ENCODE measurements at regions not wholly inside any gene's neighbourhood (a gene's known extent, or its start where the extent isn't known, plus 50 kb on each side); places are given as distances from the start of the nearest gene placed in this dataset.

- Histone ChIP-seq H3K36me3 (ENCODE audit: control insufficient read depth, low read depth, low read length) (no peaks in the 10 kb centered on the region), H3K4me1 (ENCODE audit: control insufficient read depth, low read depth, low read length) (no peaks in the 10 kb centered on the region), H3K27me3 (ENCODE audit: control insufficient read depth, insufficient read depth, low read length) (no peaks in the 10 kb centered on the region), H3K4me3 (ENCODE audit: low read length) (no peak overlapping the region), H3K27ac (ENCODE audit: low read length) (no peak overlapping the region), H3K9ac (ENCODE audit: low read length) (no peak overlapping the region), H3K9me3 (ENCODE audit: control insufficient read depth, low read depth, low read length) (no peaks in the 10 kb centered on the region)
Measured at GRCh38 chr12:41888285-41888684, 256.4 kb downstream of the GXYLT1 start.

DNA sequence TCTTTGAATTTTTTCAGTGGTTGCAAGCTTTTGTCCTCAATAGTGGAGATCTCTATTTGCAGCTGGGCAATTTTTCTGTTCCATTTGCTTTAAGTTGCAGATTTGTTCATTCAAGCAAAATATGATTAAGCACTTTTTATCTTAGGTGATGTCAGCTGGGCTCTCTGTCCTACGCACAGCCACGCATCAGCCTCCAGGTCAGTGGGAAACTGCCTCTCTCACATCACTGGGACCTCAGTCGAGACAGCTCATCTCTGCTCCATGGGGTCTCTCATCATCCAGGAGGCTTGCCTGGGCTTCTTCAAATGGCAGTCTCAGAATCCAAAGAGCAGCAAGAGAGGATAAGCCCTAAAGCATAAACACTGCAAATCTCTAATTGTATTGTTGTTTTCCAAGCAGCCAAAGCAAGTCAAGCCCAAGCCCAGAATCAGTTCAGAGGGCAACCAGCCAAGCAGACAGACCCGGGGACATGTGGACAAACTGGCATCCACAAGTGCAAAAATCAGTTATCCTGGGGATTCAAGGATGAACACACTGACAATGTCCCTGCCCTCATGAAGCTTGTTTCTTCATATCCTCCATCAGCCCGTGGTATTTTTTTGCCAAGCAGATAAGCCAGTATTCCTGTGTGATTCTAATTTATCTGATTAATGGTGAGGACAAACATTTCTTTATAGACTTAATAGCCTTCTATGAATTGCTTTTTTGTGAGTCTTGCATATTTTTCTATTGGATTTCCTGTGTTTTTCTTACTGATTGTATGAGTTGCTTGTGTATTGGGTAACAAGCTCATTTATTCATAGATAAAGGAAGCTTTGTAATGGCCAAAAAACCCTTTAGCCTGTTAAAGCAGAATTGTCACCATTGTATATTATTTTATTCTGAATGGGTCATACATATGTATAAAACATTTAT is 262.5 kb downstream of the GXYLT1 start:
- H3K27me3 ChIP-seq (ENCODE audit: control insufficient read depth, insufficient read depth, low read length) = no peaks in the 10 kb centered on the region
- H3K4me3 ChIP-seq (ENCODE audit: low read length) = no peak overlapping the region
- H3K9me3 ChIP-seq (ENCODE audit: control insufficient read depth, low read depth, low read length) = no peaks in the 10 kb centered on the region
- H3K4me1 ChIP-seq (ENCODE audit: control insufficient read depth, low read depth, low read length) = no peaks in the 10 kb centered on the region
- no peak overlapping the region for H3K27ac ChIP-seq (ENCODE audit: low read length)
- no peak overlapping the region for H3K9ac ChIP-seq (ENCODE audit: low read length)
- no peaks in the 10 kb centered on the region for H3K36me3 ChIP-seq (ENCODE audit: control insufficient read depth, low read depth, low read length)

GRCh38 chr12:41869432-41869831 is 275.2 kb downstream of the GXYLT1 start:
- Histone ChIP-seq H3K9me3 (ENCODE audit: control insufficient read depth, low read depth, low read length) (no peaks in the 10 kb centered on the region), H3K27me3 (ENCODE audit: control insufficient read depth, insufficient read depth, low read length) (no peaks in the 10 kb centered on the region), H3K9ac (ENCODE audit: low read length) (no peak overlapping the region), H3K4me1 (ENCODE audit: control insufficient read depth, low read depth, low read length) (no peaks in the 10 kb centered on the region), H3K36me3 (ENCODE audit: control insufficient read depth, low read depth, low read length) (no peaks in the 10 kb centered on the region), H3K4me3 (ENCODE audit: low read length) (no peak overlapping the region), H3K27ac (ENCODE audit: low read length) (no peak overlapping the region)

DNA sequence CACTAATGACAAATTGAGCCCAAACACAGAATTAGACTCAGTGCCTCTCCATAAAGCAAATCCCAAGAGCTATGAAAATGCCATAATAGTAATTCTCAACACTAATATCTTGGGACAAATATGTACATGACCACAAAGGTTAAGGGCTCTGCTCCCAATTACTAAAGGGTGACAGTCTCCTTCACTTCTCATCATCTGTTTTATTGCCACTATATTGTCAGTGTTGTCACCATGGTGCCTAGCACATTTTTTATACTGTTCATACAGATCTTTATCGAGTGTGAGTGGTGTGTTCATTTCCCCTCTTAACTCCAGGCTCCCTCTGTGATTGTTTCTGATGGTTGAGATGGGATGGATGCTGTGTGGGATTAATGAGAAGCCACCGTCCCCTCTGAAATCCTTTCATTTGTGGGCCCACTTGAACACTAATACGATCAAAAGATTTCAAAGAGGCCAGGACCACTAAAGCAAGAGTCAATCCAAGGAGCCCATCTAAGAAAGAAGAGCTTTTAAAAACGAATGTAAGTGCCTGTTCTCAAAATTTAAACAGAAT is 277.7 kb downstream of the GXYLT1 start:
- H3K9ac ChIP-seq (ENCODE audit: low read length) = no peak overlapping the region
- no peaks in the 10 kb centered on the region for H3K9me3 ChIP-seq (ENCODE audit: control insufficient read depth, low read depth, low read length)
- H3K36me3 ChIP-seq (ENCODE audit: control insufficient read depth, low read depth, low read length) = no peaks in the 10 kb centered on the region
- no peaks in the 10 kb centered on the region for H3K27me3 ChIP-seq (ENCODE audit: control insufficient read depth, insufficient read depth, low read length)
- H3K27ac ChIP-seq (ENCODE audit: low read length) = no peak overlapping the region
- H3K4me1 ChIP-seq (ENCODE audit: control insufficient read depth, low read depth, low read length) = no peaks in the 10 kb centered on the region
- no peak overlapping the region for H3K4me3 ChIP-seq (ENCODE audit: low read length)

- Histone ChIP-seq H3K4me3 (ENCODE audit: low read length) (no peak overlapping the region), H3K9ac (ENCODE audit: low read length) (no peak overlapping the region), H3K36me3 (ENCODE audit: control insufficient read depth, low read depth, low read length) (no peaks in the 10 kb centered on the region), H3K9me3 (ENCODE audit: control insufficient read depth, low read depth, low read length) (no peaks in the 10 kb centered on the region), H3K27me3 (ENCODE audit: control insufficient read depth, insufficient read depth, low read length) (no peaks in the 10 kb centered on the region), H3K4me1 (ENCODE audit: control insufficient read depth, low read depth, low read length) (no peaks in the 10 kb centered on the region), H3K27ac (ENCODE audit: low read length) (no peak overlapping the region)
Measured at GRCh38 chr12:41856228-41856627, 288.4 kb downstream of the GXYLT1 start.

DNA sequence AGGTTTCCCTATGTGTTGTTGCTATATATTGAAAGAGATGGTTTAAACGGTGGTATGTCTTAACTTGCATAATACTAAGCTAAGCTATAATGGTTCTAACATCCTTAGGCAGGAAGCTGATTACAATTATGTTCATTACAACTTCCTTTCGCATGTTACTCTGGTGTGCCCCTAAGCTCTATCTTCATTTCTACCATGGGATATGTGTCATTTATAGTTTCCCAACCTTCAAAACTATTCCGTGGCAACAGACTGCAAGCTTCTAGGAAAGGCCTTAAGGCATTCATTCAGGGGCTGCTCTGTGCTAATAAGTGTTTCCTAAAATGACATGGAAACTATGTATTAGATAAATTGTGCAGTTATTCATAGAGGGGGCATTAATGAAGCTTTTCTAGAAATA is 294.6 kb downstream of the GXYLT1 start:
- Histone ChIP-seq H3K9me3 (ENCODE audit: control insufficient read depth, low read depth, low read length) (no peaks in the 10 kb centered on the region), H3K36me3 (ENCODE audit: control insufficient read depth, low read depth, low read length) (no peaks in the 10 kb centered on the region), H3K4me3 (ENCODE audit: low read length) (no peak overlapping the region), H3K4me1 (ENCODE audit: control insufficient read depth, low read depth, low read length) (no peaks in the 10 kb centered on the region), H3K9ac (ENCODE audit: low read length) (no peak overlapping the region), H3K27me3 (ENCODE audit: control insufficient read depth, insufficient read depth, low read length) (no peaks in the 10 kb centered on the region), H3K27ac (ENCODE audit: low read length) (no peak overlapping the region)

- Histone ChIP-seq H3K9ac (ENCODE audit: low read length) (no peak overlapping the region), H3K4me1 (ENCODE audit: control insufficient read depth, low read depth, low read length) (no peaks in the 10 kb centered on the region), H3K9me3 (ENCODE audit: control insufficient read depth, low read depth, low read length) (no peaks in the 10 kb centered on the region), H3K27me3 (ENCODE audit: control insufficient read depth, insufficient read depth, low read length) (no peaks in the 10 kb centered on the region), H3K4me3 (ENCODE audit: low read length) (no peak overlapping the region), H3K36me3 (ENCODE audit: control insufficient read depth, low read depth, low read length) (no peaks in the 10 kb centered on the region), H3K27ac (ENCODE audit: low read length) (no peak overlapping the region)
Measured at GRCh38 chr12:41846718-41847117, 298.0 kb downstream of the GXYLT1 start.

DNA sequence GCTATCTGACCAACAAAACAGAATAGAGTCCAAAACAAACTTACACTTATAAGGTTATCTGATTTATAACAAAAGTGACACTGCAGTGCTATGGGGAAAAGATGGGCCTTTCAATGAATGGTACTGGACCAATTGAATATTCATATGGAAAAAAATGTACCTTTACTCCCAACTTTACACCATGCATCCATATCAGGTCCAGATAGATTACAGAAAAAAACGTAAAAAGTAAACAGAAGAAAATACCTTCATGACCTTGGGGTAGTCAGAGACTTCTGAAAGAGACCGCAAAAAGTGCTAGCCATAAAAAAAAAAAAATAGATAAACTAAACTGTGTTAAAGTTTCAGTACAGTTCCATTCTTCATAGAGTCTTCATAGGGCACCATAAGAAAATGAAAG is 308.3 kb downstream of the GXYLT1 start:
- H3K4me3 ChIP-seq (ENCODE audit: low read length) = no peak overlapping the region
- no peaks in the 10 kb centered on the region for H3K9me3 ChIP-seq (ENCODE audit: control insufficient read depth, low read depth, low read length)
- no peak overlapping the region for H3K27ac ChIP-seq (ENCODE audit: low read length)
- H3K9ac ChIP-seq (ENCODE audit: low read length) = no peak overlapping the region
- no peaks in the 10 kb centered on the region for H3K4me1 ChIP-seq (ENCODE audit: control insufficient read depth, low read depth, low read length)
- H3K36me3 ChIP-seq (ENCODE audit: control insufficient read depth, low read depth, low read length) = no peaks in the 10 kb centered on the region
- H3K27me3 ChIP-seq (ENCODE audit: control insufficient read depth, insufficient read depth, low read length) = no peaks in the 10 kb centered on the region

DNA sequence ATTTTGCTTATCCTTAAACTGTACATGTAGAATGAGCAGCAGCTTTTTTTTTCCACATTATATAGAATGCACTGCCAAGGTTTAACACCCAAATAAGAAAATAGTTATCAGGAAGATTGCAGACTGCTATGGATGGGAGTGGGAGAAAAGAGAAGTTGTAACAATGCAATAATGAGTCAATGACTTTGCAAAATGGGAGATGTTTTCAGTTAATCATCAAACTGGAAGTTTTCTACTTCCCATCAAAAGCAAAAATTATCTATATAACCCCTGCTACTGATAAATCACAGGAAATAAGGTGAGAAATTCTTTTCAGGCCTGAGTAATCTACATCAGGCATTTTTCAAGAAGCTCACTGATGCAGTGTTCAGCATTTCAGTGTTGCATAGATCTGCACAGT is 309.1 kb downstream of the GXYLT1 start:
- H3K9ac ChIP-seq (ENCODE audit: low read length) = no peak overlapping the region
- H3K4me1 ChIP-seq (ENCODE audit: control insufficient read depth, low read depth, low read length) = no peaks in the 10 kb centered on the region
- no peaks in the 10 kb centered on the region for H3K27me3 ChIP-seq (ENCODE audit: control insufficient read depth, insufficient read depth, low read length)
- no peaks in the 10 kb centered on the region for H3K36me3 ChIP-seq (ENCODE audit: control insufficient read depth, low read depth, low read length)
- no peaks in the 10 kb centered on the region for H3K9me3 ChIP-seq (ENCODE audit: control insufficient read depth, low read depth, low read length)
- no peak overlapping the region for H3K27ac ChIP-seq (ENCODE audit: low read length)
- H3K4me3 ChIP-seq (ENCODE audit: low read length) = no peak overlapping the region

DNA sequence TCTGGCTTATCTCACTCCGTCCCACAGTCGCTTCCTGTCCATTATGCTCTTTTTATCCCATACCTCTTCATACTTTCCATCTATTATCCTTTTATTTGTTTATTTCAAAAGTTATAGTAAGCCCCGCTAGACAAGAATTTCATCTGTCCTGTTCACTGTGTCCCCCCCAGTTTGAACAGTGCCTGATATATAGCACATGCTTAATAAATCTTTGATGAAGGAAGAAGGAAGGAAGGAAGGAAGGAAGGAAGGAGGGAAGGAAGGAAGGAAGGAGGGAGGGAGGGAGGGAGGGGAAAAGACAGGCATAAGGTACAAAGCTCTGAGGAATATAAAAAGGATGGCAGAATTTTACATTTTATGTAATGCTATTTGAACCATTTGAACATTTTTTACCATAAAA is 324.7 kb downstream of the GXYLT1 start:
- no peaks in the 10 kb centered on the region for H3K27me3 ChIP-seq (ENCODE audit: control insufficient read depth, insufficient read depth, low read length)
- no peaks in the 10 kb centered on the region for H3K36me3 ChIP-seq (ENCODE audit: control insufficient read depth, low read depth, low read length)
- H3K27ac ChIP-seq (ENCODE audit: low read length) = no peak overlapping the region
- no peak overlapping the region for H3K4me3 ChIP-seq (ENCODE audit: low read length)
- no peak overlapping the region for H3K9ac ChIP-seq (ENCODE audit: low read length)
- H3K4me1 ChIP-seq (ENCODE audit: control insufficient read depth, low read depth, low read length) = no peaks in the 10 kb centered on the region
- H3K9me3 ChIP-seq (ENCODE audit: control insufficient read depth, low read depth, low read length) = no peaks in the 10 kb centered on the region

GRCh38 chr12:41804026-41804425 is 340.6 kb downstream of the GXYLT1 start:
- no peak overlapping the region for H3K27ac ChIP-seq (ENCODE audit: low read length)
- no peak overlapping the region for H3K4me3 ChIP-seq (ENCODE audit: low read length)
- no peaks in the 10 kb centered on the region for H3K36me3 ChIP-seq (ENCODE audit: control insufficient read depth, low read depth, low read length)
- no peaks in the 10 kb centered on the region for H3K27me3 ChIP-seq (ENCODE audit: control insufficient read depth, insufficient read depth, low read length)
- H3K9ac ChIP-seq (ENCODE audit: low read length) = no peak overlapping the region
- H3K9me3 ChIP-seq (ENCODE audit: control insufficient read depth, low read depth, low read length) = no peaks in the 10 kb centered on the region
- H3K4me1 ChIP-seq (ENCODE audit: control insufficient read depth, low read depth, low read length) = no peaks in the 10 kb centered on the region

GRCh38 chr12:41802803-41803202 is 341.9 kb downstream of the GXYLT1 start:
- no peaks in the 10 kb centered on the region for H3K4me1 ChIP-seq (ENCODE audit: control insufficient read depth, low read depth, low read length)
- no peaks in the 10 kb centered on the region for H3K27me3 ChIP-seq (ENCODE audit: control insufficient read depth, insufficient read depth, low read length)
- H3K36me3 ChIP-seq (ENCODE audit: control insufficient read depth, low read depth, low read length) = no peaks in the 10 kb centered on the region

More at GRCh38 chr12:41802803-41803202, 341.9 kb downstream of the GXYLT1 start:
- no peaks in the 10 kb centered on the region for H3K9me3 ChIP-seq (ENCODE audit: control insufficient read depth, low read depth, low read length)
- H3K27ac ChIP-seq (ENCODE audit: low read length) = no peak overlapping the region
- H3K9ac ChIP-seq (ENCODE audit: low read length) = no peak overlapping the region
- H3K4me3 ChIP-seq (ENCODE audit: low read length) = no peak overlapping the region
